Left colon (tissue), 2 donors: ENCODE measurements at regions not wholly inside any gene's neighbourhood (a gene's known extent, or its start where the extent isn't known, plus 50 kb on each side); places are given as distances from the start of the nearest gene placed in this dataset.
"Not testable (repeated sequence)": the region's sequence is repeated elsewhere in the genome, so short reads cannot be mapped to it uniquely, and the experiment has no call there.

Experiments used
- ATAC-seq: fragments of 200-7000 bp; cut with Tn5 transposase; one replicate; pipeline ENCODE4 v1.9.1; 2020; ENCODE audit warnings: mild to moderate bottlenecking, moderate library complexity
- DNase-seq, 2 donors: peaks; one replicate each; pipeline ENCODE4 v3.0.0-alpha.2; 2020
- intact Hi-C, 2 donors: fragments of 100-400 bp; cut with DNase I in 1 of 2; cut with micrococcal nuclease in 1 of 2; formaldehyde crosslinking; loops; one replicate each; pipeline versions ENCODE4 v1.11.2 to v1.14.0; 2022; cut with DNase I, micrococcal nuclease
- donor health status: DM: no; HTN: no; CAD: no.
- donor health status: DM: yes; HTN: yes; CAD: no.

GRCh38 chr4:18421519-18421918 lies 400.0 kb upstream of the LCORL start:
- ATAC-seq: no peak
- intact Hi-C loops: no loop called here
- no peak for DNase-seq

DNA sequence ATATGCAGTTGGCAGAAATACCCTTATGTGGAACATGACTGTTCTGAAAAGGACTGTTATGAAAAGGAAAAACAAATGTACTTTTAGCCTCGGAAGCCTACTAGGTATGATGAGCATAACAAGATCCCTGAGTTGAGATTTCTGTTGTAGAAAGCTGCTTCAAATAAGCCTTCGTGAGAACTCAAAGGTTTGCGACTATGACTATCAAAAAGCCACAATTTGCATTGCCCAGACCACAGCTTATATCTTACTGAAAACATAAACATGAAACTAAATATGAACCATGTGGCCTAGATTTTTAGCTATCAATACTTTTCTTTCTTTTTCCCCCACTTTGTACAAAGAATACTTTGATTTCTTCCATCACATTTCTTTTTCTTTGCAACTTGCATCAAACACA lies 398.2 kb upstream of the LCORL start:
- DNase-seq: no peak
- intact Hi-C loops: no loop called here
- ATAC-seq: no peak

- intact Hi-C loops, DNase-seq: not testable (repeated sequence)
- peak; percentile 16 for ATAC-seq
These were observed 396.8 kb upstream of the LCORL start for GRCh38 chr4:18418195-18418898.

GRCh38 chr4:18417651-18418050 lies 396.1 kb upstream of the LCORL start:
- ATAC-seq, intact Hi-C loops, DNase-seq: not testable (repeated sequence)

DNA sequence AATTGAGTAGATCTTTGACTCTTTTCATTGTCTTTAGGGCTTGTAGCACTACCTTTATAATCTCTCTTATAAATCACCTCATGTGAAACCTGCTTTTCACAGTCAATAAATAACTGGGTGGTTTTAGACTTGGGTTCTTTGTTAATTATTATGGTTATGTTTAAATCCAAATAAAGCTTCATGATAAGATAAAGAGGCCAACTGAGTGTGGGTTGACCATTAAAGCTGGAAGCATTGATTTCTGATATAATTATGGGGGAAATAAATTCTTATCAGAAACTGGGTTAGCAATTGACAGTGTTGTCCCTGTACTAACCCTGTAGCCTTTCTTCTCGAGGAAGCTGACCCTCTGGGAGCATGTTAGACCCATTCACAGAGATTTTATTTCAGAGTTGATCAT lies 384.7 kb upstream of the LCORL start:
- ATAC-seq (no peak), DNase-seq (no peak)
- intact Hi-C loops: no loop called here

DNA sequence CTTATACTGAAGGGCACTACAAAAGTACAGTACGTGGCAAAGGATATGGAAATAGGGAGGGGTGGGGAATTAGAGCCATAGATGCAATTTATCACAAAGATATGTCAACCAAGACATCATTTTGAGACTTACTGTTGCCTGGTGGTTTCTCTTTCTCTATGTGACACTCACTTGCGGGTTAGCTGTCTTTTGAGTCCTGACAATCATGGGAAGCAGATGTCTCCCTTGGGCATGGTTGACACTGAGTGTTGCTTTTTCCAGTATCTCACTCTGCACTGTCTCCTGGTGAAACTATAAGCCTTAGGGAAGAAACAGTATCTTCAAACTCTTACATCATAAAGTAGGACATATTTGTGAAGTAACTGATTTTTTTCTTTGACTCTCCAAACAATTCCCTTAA lies 383.5 kb upstream of the LCORL start:
- ATAC-seq: no peak
- no peak for DNase-seq
- intact Hi-C loops: no loop called here

- no peak for DNase-seq
These were observed 383.1 kb upstream of the LCORL start for GRCh38 chr4:18404642-18405041.

DNA sequence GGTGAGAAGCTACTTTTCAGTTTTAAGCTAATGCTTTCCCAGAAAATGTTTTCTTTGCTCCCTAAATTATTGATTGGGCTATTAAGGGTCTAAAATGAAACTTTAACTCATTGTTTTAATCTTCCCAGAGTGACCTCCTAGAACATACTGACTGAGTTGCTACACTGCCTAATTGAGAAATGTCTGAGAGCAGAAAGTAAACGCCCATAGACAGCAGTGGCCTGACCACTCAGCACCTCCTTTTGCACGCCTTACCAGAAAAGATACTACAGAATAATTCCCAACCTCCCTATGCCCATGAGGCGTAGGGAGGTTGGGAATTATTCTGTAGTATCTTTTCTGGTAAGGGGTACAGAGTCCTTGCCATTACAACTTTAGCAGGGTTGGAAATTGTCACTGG lies 381.8 kb upstream of the LCORL start:
- intact Hi-C loops: no loop called here

More at GRCh38 chr4:18404642-18405041, 383.1 kb upstream of the LCORL start:
- ATAC-seq: no peak
- intact Hi-C loops: no loop called here

GRCh38 chr4:18401868-18402267 lies 380.3 kb upstream of the LCORL start:
- DNase-seq (no peak), ATAC-seq (peak; percentile 79)
- intact Hi-C loops: no loop called here

More for the DNA sequence above, 381.8 kb upstream of the LCORL start:
- DNase-seq: no peak
- ATAC-seq: no peak

GRCh38 chr4:18401425-18401824 lies 379.9 kb upstream of the LCORL start:
- no peak for DNase-seq
- intact Hi-C loops: no loop called here
- peak; percentile 91 for ATAC-seq

- no peak for DNase-seq
- intact Hi-C loops: no loop called here
- ATAC-seq: no peak
These were observed 377.1 kb upstream of the LCORL start for GRCh38 chr4:18398661-18399060.

GRCh38 chr4:18397681-18398390 lies 376.3 kb upstream of the LCORL start:
- intact Hi-C loops: no loop called here
- ATAC-seq (no peak), DNase-seq (no peak)

GRCh38 chr4:18394656-18395055 lies 373.1 kb upstream of the LCORL start:
- intact Hi-C loops: no loop called here
- ATAC-seq (no peak), DNase-seq (no peak)

DNA sequence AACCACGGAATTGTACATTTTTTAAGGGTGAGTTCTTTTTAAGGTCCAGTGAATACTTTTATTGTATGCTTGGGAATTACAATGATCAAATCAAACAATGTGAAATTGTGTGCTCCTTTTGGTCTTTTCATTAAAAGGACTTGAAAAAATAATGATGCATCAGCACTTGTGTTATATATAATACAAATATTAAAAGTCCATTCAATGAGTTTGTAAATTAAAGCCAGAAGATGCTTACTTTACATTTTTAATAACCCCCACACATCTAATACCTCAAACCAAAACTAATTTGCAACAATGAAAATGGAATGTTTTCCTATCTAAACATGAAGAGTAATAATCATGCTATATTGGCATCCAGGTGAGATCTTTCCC lies 369.8 kb upstream of the LCORL start:
- no peak for DNase-seq
- no peak for ATAC-seq
- intact Hi-C loops: no loop called here

DNA sequence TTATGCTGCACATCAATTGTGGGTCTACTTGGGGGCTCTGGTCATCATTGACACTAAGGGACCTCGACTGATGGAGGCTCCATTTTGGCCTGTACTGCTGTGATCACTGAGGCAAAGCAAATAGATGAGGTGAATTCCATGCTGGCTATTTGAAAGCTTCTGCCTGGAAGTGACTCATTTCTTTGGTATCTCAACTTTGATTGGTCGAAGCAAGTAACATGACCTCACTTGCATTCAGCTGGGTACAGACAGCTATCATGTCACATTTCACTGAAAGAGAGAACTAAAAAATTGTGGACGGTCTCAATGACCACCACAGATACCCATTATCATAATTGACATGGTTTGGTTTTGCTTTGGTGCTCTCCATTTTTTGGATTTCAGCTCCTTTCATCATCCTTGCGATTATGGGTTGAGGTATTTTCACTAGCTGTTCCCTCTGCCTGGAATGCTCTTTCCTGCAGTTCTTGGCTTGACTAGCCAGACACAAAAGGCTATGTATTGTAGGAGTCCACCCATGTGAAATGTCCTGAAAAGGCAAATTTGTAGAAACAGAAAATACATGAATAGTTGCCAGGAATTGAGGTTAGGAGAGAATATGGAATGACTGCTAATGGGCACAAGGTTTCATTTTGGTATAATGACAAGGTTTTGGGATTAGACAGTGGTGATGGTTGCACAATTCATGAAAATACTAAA lies 369.2 kb upstream of the LCORL start:
- intact Hi-C loops: no loop called here
- no peak for ATAC-seq

DNA sequence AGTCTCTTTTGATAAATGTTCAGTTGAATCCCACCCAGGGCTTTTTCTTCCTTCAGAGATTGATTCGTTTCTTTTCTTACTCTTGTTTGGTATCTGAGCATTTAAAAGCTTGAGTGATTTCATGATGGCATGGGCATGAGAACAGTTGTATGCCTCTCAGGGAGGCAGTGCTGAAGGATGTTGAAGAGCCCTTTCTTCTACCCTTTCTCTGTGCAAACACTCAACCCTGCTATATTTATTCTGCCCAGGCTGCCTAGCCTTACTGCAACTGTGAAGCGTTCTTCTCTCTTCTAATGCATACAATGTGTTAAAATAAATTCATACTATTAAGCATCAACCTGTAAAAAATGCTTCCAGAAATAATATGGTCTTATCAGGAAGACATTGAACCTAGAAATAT lies 367.6 kb upstream of the LCORL start:
- no peak for ATAC-seq
- intact Hi-C loops: no loop called here
- no peak for DNase-seq

More for the DNA sequence above, 369.2 kb upstream of the LCORL start:
- DNase-seq: no peak

DNA sequence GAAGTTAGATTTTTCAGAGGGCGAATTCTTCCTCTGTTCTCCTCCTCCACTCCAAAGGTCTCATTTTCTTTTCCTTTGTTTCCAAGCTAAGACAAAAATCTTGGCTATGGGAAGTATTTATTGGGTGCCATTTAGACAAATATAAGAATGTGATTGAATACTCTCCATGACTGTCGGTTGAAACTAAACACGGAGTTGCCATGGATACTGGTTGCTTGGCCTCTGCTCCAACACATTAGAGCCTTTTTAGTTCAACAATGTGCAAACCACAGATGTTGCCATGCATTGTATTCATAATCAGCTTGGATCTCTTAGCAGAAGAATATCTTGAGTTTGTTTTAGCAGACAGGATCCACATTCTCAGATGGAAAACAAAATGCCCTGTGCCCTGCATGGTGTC lies 366.5 kb upstream of the LCORL start:
- intact Hi-C loops: no loop called here
- ATAC-seq (no peak), DNase-seq (no peak)

- ATAC-seq: no peak
- intact Hi-C loops: no loop called here
- no peak for DNase-seq
These were observed 359.6 kb upstream of the LCORL start for GRCh38 chr4:18381186-18381585.

DNA sequence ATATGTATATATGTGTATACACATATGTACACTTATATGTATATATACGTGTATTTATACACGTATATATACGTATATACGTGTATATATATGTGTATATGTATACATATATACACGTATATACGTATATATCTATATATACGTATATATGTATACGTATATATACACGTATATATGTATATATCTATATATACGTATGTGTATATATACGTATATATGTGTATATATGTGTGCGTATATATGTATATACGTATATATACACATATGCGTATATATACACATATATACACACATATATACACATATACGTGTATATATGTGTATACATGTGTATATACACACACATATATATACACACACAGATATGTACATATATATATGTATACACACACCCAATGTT lies 348.0 kb upstream of the LCORL start:
- intact Hi-C loops: no loop called here
- no peak for ATAC-seq
- no peak for DNase-seq

GRCh38 chr4:18366892-18367291 lies 345.3 kb upstream of the LCORL start:
- intact Hi-C loops: no loop called here
- ATAC-seq (peak; percentile 89), DNase-seq (no peak)
